ENCODE measurements at regions not wholly inside any gene's neighbourhood (a gene's known extent, or its start where the extent isn't known, plus 50 kb on each side); places are given as distances from the start of the nearest gene placed in this dataset.
"Not testable (repeated sequence)": the region's sequence is repeated elsewhere in the genome, so short reads cannot be mapped to it uniquely, and the experiment has no call there.

- CTCF ChIA-PET, result interaction anchor here (0.6 kb wide), 1 partner anchor 787 kb away, joined by 3 read pairs; no protein-coding TSS in a partner anchor
- DNase-seq (ENCODE audit: low read depth), result no peak
- no peak for TF ChIP-seq CTCF (IDR thresholded peaks at IDR 0.05; ENCODE audit: insufficient read depth, low read depth, low read length)
These were observed 557.2 kb upstream of the GRIA3 start for GRCh38 chrX:122626871-122627270.

GRCh38 chrX:122641136-122641535 is 542.9 kb upstream of the GRIA3 start:
- CTCF ChIA-PET, result no interaction called here
- Histone ChIP-seq H3K27me3 (ENCODE audit: control insufficient read depth, insufficient read depth, low read length) (no peaks in the 10 kb centered on the region), H3K36me3 (ENCODE audit: control insufficient read depth, insufficient read depth, low read length) (no peaks in the 10 kb centered on the region), H3K4me3 (ENCODE audit: low read depth, low read length) (no peak overlapping the region)
- no peak for TF ChIP-seq CTCF (IDR thresholded peaks at IDR 0.05; ENCODE audit: insufficient read depth, low read depth, low read length)
- POLR2A ChIA-PET, result no interaction called here
- no peak for DNase-seq (ENCODE audit: low read depth)

More at GRCh38 chrX:122626871-122627270, 557.2 kb upstream of the GRIA3 start:
- Histone ChIP-seq H3K36me3 (ENCODE audit: control insufficient read depth, insufficient read depth, low read length) (no peaks in the 10 kb centered on the region), H3K27me3 (ENCODE audit: control insufficient read depth, insufficient read depth, low read length) (no peaks in the 10 kb centered on the region), H3K4me3 (ENCODE audit: low read depth, low read length) (no peak overlapping the region)
- POLR2A ChIA-PET, result no interaction called here

- Histone ChIP-seq H3K27me3 (ENCODE audit: control insufficient read depth, insufficient read depth, low read length) (no peaks in the 10 kb centered on the region), H3K36me3 (ENCODE audit: control insufficient read depth, insufficient read depth, low read length) (no peaks in the 10 kb centered on the region), H3K4me3 (ENCODE audit: low read depth, low read length) (no peak overlapping the region)
- no peak for DNase-seq (ENCODE audit: low read depth)
- no peak for TF ChIP-seq CTCF (IDR thresholded peaks at IDR 0.05; ENCODE audit: insufficient read depth, low read depth, low read length)
- CTCF ChIA-PET, result no interaction called here
- POLR2A ChIA-PET, result no interaction called here
These were observed 542.3 kb upstream of the GRIA3 start for GRCh38 chrX:122641826-122642225.

GRCh38 chrX:122655256-122655655 is 528.8 kb upstream of the GRIA3 start:
- POLR2A ChIA-PET; CTCF ChIA-PET; H3K27me3 ChIP-seq (ENCODE audit: control insufficient read depth, insufficient read depth, low read length); DNase-seq (ENCODE audit: low read depth); H3K36me3 ChIP-seq (ENCODE audit: control insufficient read depth, insufficient read depth, low read length); H3K4me3 ChIP-seq (ENCODE audit: low read depth, low read length): not testable (repeated sequence)

- no peaks in the 10 kb centered on the region for H3K27me3 ChIP-seq (ENCODE audit: control insufficient read depth, insufficient read depth, low read length)
- POLR2A ChIA-PET, result interaction anchor here (0.5 kb wide), 1 partner anchor 467 kb away, joined by 3 read pairs; no protein-coding TSS in a partner anchor
- CTCF ChIA-PET, result no interaction called here
- no peak for TF ChIP-seq CTCF (IDR thresholded peaks at IDR 0.05; ENCODE audit: insufficient read depth, low read depth, low read length)
- H3K36me3 ChIP-seq (ENCODE audit: control insufficient read depth, insufficient read depth, low read length), result no peaks in the 10 kb centered on the region
- H3K4me3 ChIP-seq (ENCODE audit: low read depth, low read length), result no peak overlapping the region
- no peak for DNase-seq (ENCODE audit: low read depth)
These were observed 517.5 kb upstream of the GRIA3 start for GRCh38 chrX:122666601-122667000.

- no peak for DNase-seq (ENCODE audit: low read depth)
- POLR2A ChIA-PET, result no interaction called here
- Histone ChIP-seq H3K4me3 (ENCODE audit: low read depth, low read length) (no peak overlapping the region), H3K36me3 (ENCODE audit: control insufficient read depth, insufficient read depth, low read length) (no peaks in the 10 kb centered on the region), H3K27me3 (ENCODE audit: control insufficient read depth, insufficient read depth, low read length) (no peaks in the 10 kb centered on the region)
- CTCF ChIA-PET, result no interaction called here
- no peak for TF ChIP-seq CTCF (IDR thresholded peaks at IDR 0.05; ENCODE audit: insufficient read depth, low read depth, low read length)
These were observed 516.4 kb upstream of the GRIA3 start for GRCh38 chrX:122667667-122668066.
